T-helper 17 cell (primary cell): ENCODE measurements at regions not wholly inside any gene's neighbourhood (a gene's known extent, or its start where the extent isn't known, plus 50 kb on each side); places are given as distances from the start of the nearest gene placed in this dataset.
A peak's percentile ranks its signal among the peaks of the same experiment; 100 is the strongest.

ENCODE experiments used
- ATAC-seq: fragments of 150-1000 bp; cut with Tn5 transposase; 2 replicates; pipeline ENCODE4 v1.10.0; 2021; ENCODE audit warnings: mild to moderate bottlenecking, moderate library complexity
- DNase-seq, 3 donors: peaks; one replicate each; pipeline versions ENCODE4 v3.0.0 to v3.0.0-alpha.2; 2020 to 2021
- H3K9me3 ChIP-seq: one replicate; pipeline ENCODE4 v1.7.0; 2013; ENCODE audit warnings: low read length, mild to moderate bottlenecking; ENCODE audit not compliant: control insufficient read depth, poor library complexity, severe bottlenecking
- H3K27ac Mint-ChIP-seq: one replicate; pipeline ENCODE4 v1.8.0; 2022; ENCODE audit warnings: mild to moderate bottlenecking, moderate library complexity, mixed read lengths
- H3K27me3 Mint-ChIP-seq: one replicate; pipeline ENCODE4 v1.8.0; 2022; ENCODE audit warnings: mixed read lengths
- H3K36me3 Mint-ChIP-seq: one replicate; pipeline ENCODE4 v1.8.0; 2022; ENCODE audit warnings: low read depth, mixed read lengths
- H3K4me1 Mint-ChIP-seq: one replicate; pipeline ENCODE4 v1.8.0; 2022; ENCODE audit warnings: mild to moderate bottlenecking, mixed read lengths
- H3K4me3 Mint-ChIP-seq: one replicate; pipeline ENCODE4 v1.8.0; 2022; ENCODE audit warnings: mild to moderate bottlenecking, moderate library complexity, mixed read lengths

DNA sequence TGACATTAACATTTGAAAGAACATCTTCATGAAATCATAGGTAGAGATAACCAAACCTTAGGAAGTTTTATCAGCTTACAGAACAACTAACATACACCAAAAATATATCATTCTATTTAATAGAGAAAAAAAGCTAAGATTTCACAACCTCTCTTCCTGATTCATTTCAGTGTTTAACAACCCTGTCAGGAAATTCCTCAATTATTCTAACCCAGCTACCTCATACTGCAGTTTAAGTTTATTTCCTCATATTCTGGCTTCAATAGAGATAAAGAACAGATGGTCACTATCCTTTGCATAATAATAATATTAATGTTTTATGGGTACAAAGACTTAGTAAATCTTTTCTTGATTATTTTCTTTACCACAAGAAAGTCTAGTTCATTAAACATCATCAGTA, 112.9 kb upstream of the HSF2 start:
- H3K4me3 Mint-ChIP-seq, result no peak overlapping the region
- H3K36me3 Mint-ChIP-seq, result no peaks in the 10 kb centered on the region
- H3K4me1 Mint-ChIP-seq, result peaks cover 2% of the 10 kb centered on the region
- DNase-seq (no peak), ATAC-seq (no peak)
- H3K9me3 ChIP-seq, result no peaks in the 10 kb centered on the region
- H3K27me3 Mint-ChIP-seq, result peaks cover 9% of the 10 kb centered on the region
- H3K27ac Mint-ChIP-seq, result no peak overlapping the region

GRCh38 chr6:122289762-122290539, 109.5 kb upstream of the HSF2 start:
- DNase-seq (no peak), ATAC-seq (no peak)
- Mint-ChIP-seq H3K27me3 (no peaks in the 10 kb centered on the region), H3K4me1 (peaks cover 2% of the 10 kb centered on the region), H3K36me3 (no peaks in the 10 kb centered on the region), H3K27ac (no peak overlapping the region), H3K4me3 (no peak overlapping the region)
- no peaks in the 10 kb centered on the region for H3K9me3 ChIP-seq

GRCh38 chr6:122297010-122297409, 102.4 kb upstream of the HSF2 start:
- H3K4me1 Mint-ChIP-seq, result no peaks in the 10 kb centered on the region
- ATAC-seq (no peak), DNase-seq (no peak)
- no peak overlapping the region for H3K4me3 Mint-ChIP-seq
- H3K9me3 ChIP-seq, result no peaks in the 10 kb centered on the region
- H3K27me3 Mint-ChIP-seq, result no peaks in the 10 kb centered on the region
- no peaks in the 10 kb centered on the region for H3K36me3 Mint-ChIP-seq
- H3K27ac Mint-ChIP-seq, result no peak overlapping the region

DNA sequence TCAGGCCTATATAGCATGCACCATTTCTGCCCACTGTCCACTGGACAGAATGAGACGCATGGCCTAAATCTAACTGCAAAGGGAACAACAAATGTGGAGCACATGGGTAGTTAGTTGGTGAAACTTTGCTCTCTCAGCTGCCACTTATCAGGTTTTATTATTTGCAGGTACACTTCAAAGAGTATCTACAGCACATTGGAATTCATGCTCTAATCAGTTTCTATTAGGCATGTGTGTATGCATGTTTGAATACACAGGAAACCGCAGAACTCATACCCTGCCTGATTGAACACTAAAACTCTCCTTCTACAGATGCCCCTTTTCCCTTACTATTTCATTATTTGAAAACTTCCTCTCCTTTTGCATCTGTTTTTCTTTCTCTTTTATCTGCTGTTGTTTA, 97.4 kb upstream of the HSF2 start:
- no peak for DNase-seq
- H3K9me3 ChIP-seq, result no peaks in the 10 kb centered on the region
- Mint-ChIP-seq H3K4me3 (no peak overlapping the region), H3K4me1 (peaks cover 5% of the 10 kb centered on the region), H3K36me3 (no peaks in the 10 kb centered on the region), H3K27me3 (no peaks in the 10 kb centered on the region), H3K27ac (no peak overlapping the region)
- ATAC-seq, result no peak

GRCh38 chr6:122307577-122307976, 91.9 kb upstream of the HSF2 start:
- ATAC-seq, result no peak
- peaks cover 4% of the 10 kb centered on the region for H3K27me3 Mint-ChIP-seq

GRCh38 chr6:122308074-122308473, 91.4 kb upstream of the HSF2 start:
- no peak overlapping the region for H3K27ac Mint-ChIP-seq
- no peaks in the 10 kb centered on the region for H3K4me1 Mint-ChIP-seq
- H3K27me3 Mint-ChIP-seq, result peaks cover 9% of the 10 kb centered on the region
- H3K36me3 Mint-ChIP-seq, result no peaks in the 10 kb centered on the region
- H3K4me3 Mint-ChIP-seq, result no peak overlapping the region
- ATAC-seq (no peak), DNase-seq (no peak)
- no peaks in the 10 kb centered on the region for H3K9me3 ChIP-seq

More at GRCh38 chr6:122307577-122307976, 91.9 kb upstream of the HSF2 start:
- peaks cover 2% of the 10 kb centered on the region for H3K4me1 Mint-ChIP-seq
- DNase-seq, result no peak
- no peak overlapping the region for H3K27ac Mint-ChIP-seq
- no peak overlapping the region for H3K4me3 Mint-ChIP-seq
- no peaks in the 10 kb centered on the region for H3K9me3 ChIP-seq
- H3K36me3 Mint-ChIP-seq, result no peaks in the 10 kb centered on the region

DNA sequence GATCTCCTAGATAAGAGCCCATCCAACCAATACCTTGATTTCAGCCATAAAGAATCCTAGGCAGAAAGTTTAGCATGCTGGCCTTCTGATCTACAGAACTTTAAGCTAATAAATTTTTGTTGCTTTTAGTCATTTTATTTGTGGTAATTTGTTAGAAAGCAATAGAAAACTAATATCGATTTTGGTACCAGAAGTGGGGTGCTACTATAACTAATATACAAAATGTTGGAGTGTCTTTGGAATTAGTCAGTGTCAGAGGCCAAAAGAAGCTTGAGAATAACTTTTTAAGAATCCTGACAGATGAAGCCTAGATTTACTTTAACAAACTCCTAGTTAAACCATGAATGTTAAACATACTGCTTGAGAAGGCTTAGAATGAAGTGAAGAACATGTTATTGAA, 83.6 kb upstream of the HSF2 start:
- H3K4me1 Mint-ChIP-seq, result no peaks in the 10 kb centered on the region
- peaks cover 10% of the 10 kb centered on the region for H3K27me3 Mint-ChIP-seq
- no peak overlapping the region for H3K27ac Mint-ChIP-seq
- no peak for DNase-seq
- no peaks in the 10 kb centered on the region for H3K9me3 ChIP-seq
- no peak overlapping the region for H3K4me3 Mint-ChIP-seq
- H3K36me3 Mint-ChIP-seq, result no peaks in the 10 kb centered on the region
- ATAC-seq, result no peak

- H3K9me3 ChIP-seq, result no peaks in the 10 kb centered on the region
- H3K27ac Mint-ChIP-seq, result peak overlapping the region; percentile 88
- peak overlapping the region; percentile 91 for H3K4me3 Mint-ChIP-seq
- H3K4me1 Mint-ChIP-seq, result peaks cover 19% of the 10 kb centered on the region
- no peaks in the 10 kb centered on the region for H3K36me3 Mint-ChIP-seq
- ATAC-seq (no peak), DNase-seq (no peak)
- H3K27me3 Mint-ChIP-seq, result peaks cover under 1% of the 10 kb centered on the region
Measured at GRCh38 chr6:122322824-122323223, 76.6 kb upstream of the HSF2 start.

GRCh38 chr6:122323361-122323760, 76.1 kb upstream of the HSF2 start:
- H3K4me1 Mint-ChIP-seq, result peaks cover 19% of the 10 kb centered on the region
- H3K27ac Mint-ChIP-seq, result peak overlapping the region; percentile 88
- H3K36me3 Mint-ChIP-seq, result no peaks in the 10 kb centered on the region
- peak overlapping the region; percentile 91 for H3K4me3 Mint-ChIP-seq
- DNase-seq (no peak), ATAC-seq (no peak)
- H3K27me3 Mint-ChIP-seq, result peaks cover 5% of the 10 kb centered on the region
- no peaks in the 10 kb centered on the region for H3K9me3 ChIP-seq

DNA sequence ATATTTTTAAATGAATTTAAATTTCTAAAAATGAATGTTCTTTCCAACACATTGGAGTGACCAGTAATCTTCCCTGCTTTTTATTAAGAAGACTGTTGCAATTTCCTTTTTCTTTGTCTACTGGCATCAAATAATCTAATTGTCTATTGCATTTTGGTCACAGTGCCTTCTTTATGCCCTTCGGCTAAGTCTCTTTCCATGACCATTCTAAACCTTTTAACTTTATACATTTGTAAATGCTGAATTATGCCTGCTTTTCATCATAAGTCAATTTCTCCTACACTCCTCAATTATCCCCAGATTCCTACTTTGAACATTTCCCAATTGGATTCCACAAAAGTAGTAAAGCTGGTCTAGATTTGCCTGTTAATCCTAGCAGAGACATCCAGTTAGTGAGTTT, 69.1 kb upstream of the HSF2 start:
- Mint-ChIP-seq H3K27ac (no peak overlapping the region), H3K4me3 (no peak overlapping the region), H3K4me1 (no peaks in the 10 kb centered on the region), H3K27me3 (peaks cover 18% of the 10 kb centered on the region), H3K36me3 (peaks cover 3% of the 10 kb centered on the region)
- ATAC-seq (no peak), DNase-seq (no peak)
- no peaks in the 10 kb centered on the region for H3K9me3 ChIP-seq

DNA sequence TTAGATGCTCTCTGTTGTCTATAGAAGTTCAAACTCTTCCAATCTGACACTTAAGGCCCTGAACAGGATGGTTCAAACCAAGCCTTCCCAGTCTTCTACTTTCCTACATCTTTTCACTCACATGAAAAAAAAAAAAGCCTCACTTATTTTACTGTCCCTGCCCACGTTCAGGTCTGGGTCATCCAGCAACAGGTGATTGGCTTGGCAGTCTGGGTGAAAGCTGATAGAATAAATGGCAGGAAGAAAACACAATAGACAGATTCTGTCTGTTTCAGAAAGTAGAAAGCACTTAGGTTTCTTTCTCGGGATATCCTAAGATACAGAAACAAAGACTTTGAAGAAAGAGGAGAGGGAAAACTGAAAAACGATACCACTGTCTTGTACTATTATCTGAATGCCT, 61.8 kb upstream of the HSF2 start:
- no peak for DNase-seq
- Mint-ChIP-seq H3K4me3 (no peak overlapping the region), H3K36me3 (peaks cover 2% of the 10 kb centered on the region), H3K4me1 (no peaks in the 10 kb centered on the region), H3K27ac (no peak overlapping the region), H3K27me3 (peaks cover 15% of the 10 kb centered on the region)
- ATAC-seq, result no peak
- H3K9me3 ChIP-seq, result no peaks in the 10 kb centered on the region

DNA sequence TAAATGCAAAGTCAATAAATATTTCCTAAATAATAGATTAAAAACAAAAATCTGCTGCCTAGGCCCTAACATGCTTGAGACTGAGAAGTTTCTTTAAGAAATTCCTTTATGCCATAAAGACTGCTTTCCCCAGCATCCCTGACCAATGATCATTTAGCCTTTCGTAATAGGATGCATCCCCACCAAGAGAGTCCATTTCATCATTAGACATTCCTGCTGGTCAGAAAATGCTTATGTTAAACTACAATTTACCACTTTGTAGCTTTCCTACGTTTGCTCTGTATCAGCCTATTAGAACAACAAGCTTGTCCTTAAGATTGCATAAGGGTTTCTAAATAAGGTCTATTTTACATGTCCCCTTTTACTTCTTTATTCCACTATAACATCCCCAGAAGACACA, 59.8 kb upstream of the HSF2 start:
- ATAC-seq (no peak), DNase-seq (no peak)
- H3K36me3 Mint-ChIP-seq, result peaks cover 4% of the 10 kb centered on the region
- peaks cover 21% of the 10 kb centered on the region for H3K27me3 Mint-ChIP-seq
- H3K9me3 ChIP-seq, result no peaks in the 10 kb centered on the region
- H3K4me1 Mint-ChIP-seq, result peaks cover 2% of the 10 kb centered on the region
- no peak overlapping the region for H3K27ac Mint-ChIP-seq
- H3K4me3 Mint-ChIP-seq, result no peak overlapping the region

DNA sequence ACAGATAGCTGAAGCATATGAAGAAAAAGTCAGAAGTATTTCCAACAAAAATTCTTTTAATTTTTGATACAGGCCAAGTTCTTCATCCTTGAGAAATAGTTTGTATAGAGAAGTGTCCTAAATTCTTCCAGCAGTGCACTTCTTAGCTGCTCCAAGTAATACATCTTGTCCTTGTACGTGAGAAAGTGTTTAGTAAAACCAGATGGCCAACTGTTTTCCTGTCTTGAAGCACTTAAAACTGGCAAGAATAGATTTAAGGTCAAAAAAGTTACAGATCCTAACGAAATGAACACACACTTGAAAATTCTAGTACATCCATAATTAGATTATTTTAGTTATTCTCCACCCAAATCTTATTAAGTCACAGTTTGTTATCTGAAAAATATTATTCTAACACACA, 52.2 kb upstream of the HSF2 start:
- ATAC-seq (no peak), DNase-seq (no peak)
- peaks cover 2% of the 10 kb centered on the region for H3K36me3 Mint-ChIP-seq
- H3K4me1 Mint-ChIP-seq, result peaks cover 2% of the 10 kb centered on the region
- H3K27ac Mint-ChIP-seq, result no peak overlapping the region
- H3K27me3 Mint-ChIP-seq, result peaks cover 43% of the 10 kb centered on the region
- no peaks in the 10 kb centered on the region for H3K9me3 ChIP-seq
- no peak overlapping the region for H3K4me3 Mint-ChIP-seq

GRCh38 chr6:122347751-122348150, 51.7 kb upstream of the HSF2 start:
- ATAC-seq (no peak), DNase-seq (no peak)
- Mint-ChIP-seq H3K4me1 (peaks cover 2% of the 10 kb centered on the region), H3K27me3 (peaks cover 43% of the 10 kb centered on the region), H3K36me3 (peaks cover 2% of the 10 kb centered on the region), H3K27ac (no peak overlapping the region), H3K4me3 (no peak overlapping the region)
- no peaks in the 10 kb centered on the region for H3K9me3 ChIP-seq
